ENCODE measurements at regions not wholly inside any gene's neighbourhood (a gene's known extent, or its start where the extent isn't known, plus 50 kb on each side); places are given as distances from the start of the nearest gene placed in this dataset.
"Not testable (repeated sequence)": the region's sequence is repeated elsewhere in the genome, so short reads cannot be mapped to it uniquely, and the experiment has no call there.

GRCh38 chr17:63019138-63019873 lies 53.3 kb downstream of the TANC2 start:
- H3K4me3 ChIP-seq (ENCODE audit: low read depth, low read length): no peak overlapping the region
- no peak for TF ChIP-seq CTCF (IDR thresholded peaks at IDR 0.05; ENCODE audit: low read depth, low read length)

GRCh38 chr17:63022567-63022966 lies 56.5 kb downstream of the TANC2 start:
- TF ChIP-seq CTCF (IDR thresholded peaks at IDR 0.05; ENCODE audit: low read depth, low read length): no peak

GRCh38 chr17:63023049-63023448 lies 57.0 kb downstream of the TANC2 start:
- no peak overlapping the region for H3K4me3 ChIP-seq (ENCODE audit: low read depth, low read length)
- TF ChIP-seq CTCF (IDR thresholded peaks at IDR 0.05; ENCODE audit: low read depth, low read length): no peak

More at GRCh38 chr17:63022567-63022966, 56.5 kb downstream of the TANC2 start:
- no peak overlapping the region for H3K4me3 ChIP-seq (ENCODE audit: low read depth, low read length)

- H3K4me3 ChIP-seq (ENCODE audit: low read depth, low read length): no peak overlapping the region
- no peak for TF ChIP-seq CTCF (IDR thresholded peaks at IDR 0.05; ENCODE audit: low read depth, low read length)
Observed at GRCh38 chr17:63024201-63024600, 58.2 kb downstream of the TANC2 start.

- no peak overlapping the region for H3K4me3 ChIP-seq (ENCODE audit: low read depth, low read length)
- no peak for TF ChIP-seq CTCF (IDR thresholded peaks at IDR 0.05; ENCODE audit: low read depth, low read length)
Observed at GRCh38 chr17:63024716-63025115, 58.7 kb downstream of the TANC2 start.

GRCh38 chr17:63025637-63026036 lies 59.6 kb downstream of the TANC2 start:
- H3K4me3 ChIP-seq (ENCODE audit: low read depth, low read length): not testable (repeated sequence)

GRCh38 chr17:63029541-63029940 lies 63.5 kb downstream of the TANC2 start:
- H3K4me3 ChIP-seq (ENCODE audit: low read depth, low read length): no peak overlapping the region
- no peak for TF ChIP-seq CTCF (IDR thresholded peaks at IDR 0.05; ENCODE audit: low read depth, low read length)

GRCh38 chr17:63032142-63032541 lies 66.1 kb downstream of the TANC2 start:
- no peak overlapping the region for H3K4me3 ChIP-seq (ENCODE audit: low read depth, low read length)
- no peak for TF ChIP-seq CTCF (IDR thresholded peaks at IDR 0.05; ENCODE audit: low read depth, low read length)

Measured in WI38 (cell line).